ENCODE measurements at regions not wholly inside any gene's neighbourhood (a gene's known extent, or its start where the extent isn't known, plus 50 kb on each side); places are given as distances from the start of the nearest gene placed in this dataset.

DNA sequence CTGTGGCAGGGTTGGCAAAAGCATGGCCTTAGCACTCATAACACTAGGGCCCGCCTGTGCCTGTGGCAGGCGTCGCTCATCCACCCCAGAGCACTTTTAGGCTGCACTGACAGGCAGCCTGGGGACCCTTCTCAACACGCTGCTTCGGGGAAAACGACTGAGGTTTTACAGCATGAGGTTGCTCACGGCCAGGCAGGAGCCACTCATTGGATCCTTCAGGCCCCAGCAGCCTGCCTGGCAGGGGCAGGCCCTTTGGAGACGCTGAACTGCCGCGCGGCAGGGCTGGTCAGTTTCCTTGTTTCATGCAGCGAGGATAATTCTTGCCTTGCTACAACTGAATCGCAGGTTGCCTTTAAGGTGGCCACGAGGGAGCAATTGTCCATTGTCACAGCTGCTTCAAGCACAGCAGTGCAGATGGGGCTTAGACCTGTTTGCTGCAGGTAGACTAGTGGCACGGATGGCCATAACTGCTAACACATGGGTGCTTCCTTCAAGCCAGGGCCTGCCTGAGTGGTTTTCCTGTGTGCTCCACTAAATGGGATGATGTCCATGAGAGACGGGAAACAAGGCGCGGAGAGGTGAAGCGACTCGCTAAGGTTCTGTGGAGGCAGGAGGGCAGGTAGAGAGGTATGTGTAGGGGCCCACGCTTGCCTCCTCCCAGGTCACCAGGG lies 49.9 kb upstream of the HS6ST1 start:
- no peak for DNase-seq

GRCh38 chr2:128369108-128369555 lies 50.5 kb upstream of the HS6ST1 start:
- no peak for DNase-seq

- DNase-seq: no peak
Observed at GRCh38 chr2:128369602-128370467, 51.2 kb upstream of the HS6ST1 start.

DNA sequence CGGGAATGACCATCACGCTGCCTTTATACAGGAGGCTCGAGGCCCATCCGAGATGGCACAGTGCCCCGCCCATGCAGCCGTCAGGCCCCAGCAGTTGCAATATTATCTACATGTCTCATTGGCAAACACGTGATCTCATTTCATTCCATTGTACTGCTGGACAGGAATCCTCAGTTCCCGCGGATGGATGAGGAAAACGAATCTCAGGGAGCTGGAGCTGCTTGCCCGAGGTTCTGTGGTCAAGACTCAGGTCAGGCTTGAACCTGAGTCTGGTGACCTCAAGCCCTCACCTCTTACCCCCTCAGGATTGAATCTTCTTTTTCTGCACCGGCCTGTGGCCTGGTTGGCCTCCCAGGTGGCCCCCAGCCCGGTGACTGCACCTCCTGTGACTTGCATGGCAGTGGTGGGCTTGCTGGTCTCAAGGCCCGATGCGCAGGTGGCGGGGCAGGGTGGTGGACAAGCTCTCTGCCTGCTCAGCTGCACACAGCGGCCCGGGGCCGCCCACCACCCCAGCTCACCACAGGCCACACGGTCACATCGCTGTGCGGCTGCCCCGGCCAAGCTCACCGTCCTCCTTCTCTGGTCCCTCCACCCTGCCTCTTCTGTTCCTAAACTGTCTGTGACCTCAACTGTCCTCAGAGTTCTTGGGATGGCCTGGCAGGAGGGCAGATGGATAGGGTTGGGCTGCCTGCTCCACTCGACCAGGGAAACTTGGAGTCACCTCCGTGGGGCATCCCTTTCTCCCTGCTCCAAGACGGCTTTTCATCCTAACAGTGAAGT lies 52.0 kb upstream of the HS6ST1 start:
- DNase-seq: no peak

- no peak for DNase-seq
Observed at GRCh38 chr2:128371248-128371630, 52.6 kb upstream of the HS6ST1 start.

GRCh38 chr2:128371648-128372345 lies 53.1 kb upstream of the HS6ST1 start:
- no peak for DNase-seq

- no peak for DNase-seq
Observed at GRCh38 chr2:128372621-128373341, 54.1 kb upstream of the HS6ST1 start.

GRCh38 chr2:128373451-128374000 lies 54.9 kb upstream of the HS6ST1 start:
- no peak for DNase-seq

GRCh38 chr2:128374001-128374710 lies 55.5 kb upstream of the HS6ST1 start:
- no peak for DNase-seq

DNA sequence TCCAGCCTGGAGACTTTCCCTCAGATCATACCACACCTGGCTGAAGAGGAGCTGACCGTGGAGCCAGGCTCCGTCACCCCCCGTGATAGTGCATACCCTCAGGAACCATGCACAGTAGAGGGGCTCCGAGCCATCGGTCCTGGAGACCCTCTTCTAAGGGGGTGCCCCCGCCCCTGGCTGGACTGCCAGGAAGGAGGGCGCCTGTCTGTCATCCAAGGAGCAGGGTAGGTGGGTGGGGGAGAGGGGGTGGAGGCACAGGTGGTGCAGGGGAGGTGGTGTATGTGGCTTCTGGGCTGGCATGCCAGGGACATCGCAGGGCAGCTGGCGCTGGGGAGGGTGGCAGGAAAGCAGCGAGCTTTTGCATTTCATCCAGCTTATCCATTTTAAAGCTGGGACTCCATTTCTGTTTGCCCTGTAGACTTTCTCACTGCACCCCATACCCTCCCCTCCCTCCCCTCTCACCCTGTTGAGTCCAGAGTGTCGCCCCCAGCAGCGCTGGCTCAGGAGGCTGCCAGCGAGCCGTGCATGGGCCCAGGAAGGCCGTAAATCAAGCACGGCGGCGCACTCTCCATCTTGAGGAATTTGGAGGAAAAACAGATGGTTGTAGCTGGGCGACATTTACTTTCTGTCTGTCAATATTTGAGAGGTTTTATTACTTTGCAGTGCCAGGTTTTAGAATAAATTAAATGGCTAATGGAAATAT lies 56.2 kb upstream of the HS6ST1 start:
- DNase-seq: no peak

DNA sequence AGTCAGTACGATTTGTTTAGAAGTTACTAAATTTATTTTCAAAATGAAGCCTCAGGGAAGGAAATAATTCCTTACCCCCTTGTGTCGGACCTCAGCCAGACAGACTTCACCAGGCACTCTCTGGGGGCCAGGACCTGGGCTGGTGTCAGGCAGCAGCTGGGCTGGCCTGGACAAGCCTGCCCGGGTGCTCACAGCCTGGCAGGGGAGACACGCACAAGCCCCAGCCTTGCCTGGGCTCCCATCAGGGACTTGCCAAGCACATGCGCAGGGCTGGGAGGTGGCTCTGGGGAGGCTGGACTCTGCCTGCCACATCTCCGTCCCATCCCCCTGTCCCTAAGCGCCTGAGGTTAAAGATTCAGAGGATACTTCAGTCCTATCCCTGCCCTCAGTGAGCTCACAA lies 56.8 kb upstream of the HS6ST1 start:
- DNase-seq: no peak

DNA sequence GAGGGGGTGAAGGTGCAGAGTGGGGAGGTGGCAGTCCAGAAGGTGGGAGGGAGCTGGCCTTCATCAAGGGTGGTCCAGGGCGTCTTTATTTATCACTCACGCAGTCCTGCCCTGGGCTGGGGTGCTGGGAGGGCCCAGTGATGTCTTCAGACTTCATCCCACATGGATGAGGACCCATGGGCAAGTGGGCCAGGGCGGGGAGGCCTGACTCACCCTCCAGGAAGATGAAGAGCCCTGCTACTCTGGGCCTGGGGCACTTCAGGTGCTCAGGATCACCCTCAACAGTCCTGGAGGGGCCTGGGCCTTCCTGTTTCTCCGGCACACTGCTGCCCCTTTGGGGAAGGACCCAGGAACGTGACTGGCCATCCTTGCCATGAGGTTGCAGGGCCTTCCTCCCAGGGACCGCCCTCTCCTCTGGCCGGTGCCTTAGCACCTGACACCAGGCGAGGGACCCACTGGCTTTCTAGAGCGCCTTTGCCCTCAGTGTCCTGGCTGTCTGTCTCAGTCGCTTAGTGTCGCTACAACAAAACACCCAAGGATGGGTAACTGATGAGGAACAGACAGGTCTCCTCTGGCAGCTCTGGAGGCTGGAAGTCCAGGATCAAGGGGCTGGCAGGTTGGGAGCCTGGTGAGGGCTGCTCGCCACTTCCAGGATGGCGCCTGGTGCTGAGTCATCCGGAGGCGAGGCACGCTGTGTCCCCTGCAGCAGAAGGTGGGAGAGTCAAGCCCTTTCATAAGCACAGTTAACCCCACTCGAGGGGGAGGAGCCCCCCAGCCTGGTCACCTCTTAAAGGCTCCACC lies 57.8 kb upstream of the HS6ST1 start:
- no peak for DNase-seq

- no peak for DNase-seq
Observed at GRCh38 chr2:128377071-128377910, 58.6 kb upstream of the HS6ST1 start.

GRCh38 chr2:128378231-128379020 lies 59.8 kb upstream of the HS6ST1 start:
- no peak for DNase-seq

- DNase-seq: no peak
Observed at GRCh38 chr2:128379021-128380015, 60.6 kb upstream of the HS6ST1 start.

All from CD4-positive, alpha-beta T cell treated with Interleukin-6 for 4 hours (primary cell).